SK-N-MC (cell line): ENCODE measurements at regions not wholly inside any gene's neighbourhood (a gene's known extent, or its start where the extent isn't known, plus 50 kb on each side); places are given as distances from the start of the nearest gene placed in this dataset.

Experiments used
- EZH2 ChIP-seq: fragments of 200-600 bp; sonication (generic); IDR thresholded peaks from one replicate; pipeline ENCODE4 v1.6.1; 2017; ENCODE audit warnings: antibody characterized with exemption
- POLR2AphosphoS5 ChIP-seq: IDR thresholded peaks from 2 replicates; pipeline ENCODE4 v1.6.1; 2012; ENCODE audit warnings: mild to moderate bottlenecking, low read depth, low read length, borderline replicate concordance

- TF ChIP-seq POLR2AphosphoS5, result no peak
- no peak for TF ChIP-seq EZH2
These were observed 277.8 kb upstream of the FTMT start for GRCh38 chr5:121573721-121574382.
